ENCODE measurements at regions not wholly inside any gene's neighbourhood (a gene's known extent, or its start where the extent isn't known, plus 50 kb on each side); places are given as distances from the start of the nearest gene placed in this dataset.

DNA sequence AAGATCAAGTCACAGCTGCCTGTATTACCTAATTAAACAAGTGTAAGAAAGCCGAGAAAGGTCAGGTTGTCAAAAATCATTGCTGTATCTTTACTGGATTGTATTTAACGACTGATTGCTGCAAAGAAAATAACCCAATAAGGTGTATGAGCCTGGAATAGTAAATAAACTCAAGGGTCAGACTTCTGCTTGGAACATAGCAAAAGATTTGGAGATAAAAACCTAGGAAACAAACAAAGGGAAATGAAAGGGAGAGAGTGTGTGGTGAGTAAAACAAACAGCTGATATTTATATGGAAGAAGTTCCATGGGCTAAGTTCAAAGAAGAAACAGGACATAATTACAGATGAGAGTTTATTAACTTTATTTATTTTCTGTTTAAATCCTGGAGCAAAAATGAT is 354.0 kb downstream of the TLR4 start:
- no peak for TF ChIP-seq CTCF (IDR thresholded peaks at IDR 0.05)
- TF ChIP-seq POLR2A (IDR thresholded peaks at IDR 0.05; ENCODE audit: low read length): no peak
- no peak for TF ChIP-seq MAFK (IDR thresholded peaks at IDR 0.05; ENCODE audit: partially characterized antibody)
- TF ChIP-seq MAZ (IDR thresholded peaks at IDR 0.05; ENCODE audit: borderline replicate concordance, low read depth, low read length): no peak
- TF ChIP-seq E2F6 (IDR thresholded peaks at IDR 0.05; ENCODE audit: borderline replicate concordance, low read depth): no peak
- TF ChIP-seq EP300 (IDR thresholded peaks at IDR 0.05): no peak
- no peak for TF ChIP-seq RFX5 (IDR thresholded peaks at IDR 0.05)
- no peak for TF ChIP-seq SREBF2 (IDR thresholded peaks at IDR 0.05)
- no peak for TF ChIP-seq CHD2 (IDR thresholded peaks at IDR 0.05; ENCODE audit: low read length, partially characterized antibody)

Data from A549 (cell line).